OCI-LY3 (cell line): ENCODE measurements at regions not wholly inside any gene's neighbourhood (a gene's known extent, or its start where the extent isn't known, plus 50 kb on each side); places are given as distances from the start of the nearest gene placed in this dataset.

Source experiments
- H2AFZ ChIP-seq: fragments of 200-600, 300-600 bp; shearing (Covaris generic); 2 replicates; pipeline ENCODE4 v1.6.0; 2014; ENCODE audit warnings: antibody characterized with exemption, low read depth, low read length
- H3K27ac ChIP-seq: fragments of 200-600, 300-600 bp; sonication (generic); 2 replicates; pipeline ENCODE4 v1.5.1; 2014; ENCODE audit warnings: mild to moderate bottlenecking, low read length, moderate library complexity, mixed read lengths
- H3K27me3 ChIP-seq: fragments of 200-600, 300-600 bp; sonication (generic); 2 replicates; pipeline ENCODE4 v1.6.1; 2014; ENCODE audit warnings: low read depth, low read length, mixed read lengths
- H3K36me3 ChIP-seq: fragments of 200-600, 300-600 bp; sonication (generic); replicated peaks from 2 replicates; pipeline ENCODE3; 2014; ENCODE audit warnings: low read depth, low read length, mixed read lengths
- H3K4me1 ChIP-seq: fragments of 300-600, 200-600 bp; sonication (generic); 2 replicates; pipeline ENCODE4 v1.6.1; 2014; ENCODE audit warnings: low read length, mixed read lengths
- H3K4me2 ChIP-seq: fragments of 200-600, 300-600 bp; sonication (generic); 2 replicates; pipeline ENCODE4 v1.6.1; 2014; ENCODE audit warnings: low read length, mixed read lengths
- H3K4me3 ChIP-seq: fragments of 300-600, 200-600 bp; sonication (generic); 2 replicates; pipeline ENCODE4 v1.5.1; 2014; ENCODE audit warnings: antibody characterized with exemption, mild to moderate bottlenecking, low read length, moderate library complexity
- H3K79me2 ChIP-seq: fragments of 300-600, 200-600 bp; shearing (Covaris generic); 2 replicates; pipeline ENCODE4 v1.6.1; 2014; ENCODE audit warnings: mild to moderate bottlenecking, low read length, mixed read lengths
- H3K9ac ChIP-seq: fragments of 300-600, 200-600 bp; shearing (Covaris generic); 2 replicates; pipeline ENCODE4 v1.6.0; 2014; ENCODE audit warnings: mild to moderate bottlenecking, low read length, moderate library complexity
- H3K9me3 ChIP-seq: fragments of 200-600, 300-600 bp; shearing (Covaris generic); 2 replicates; pipeline ENCODE4 v1.6.1; 2014; ENCODE audit warnings: low read length, mixed read lengths; ENCODE audit not compliant: insufficient read depth
- H4K20me1 ChIP-seq: fragments of 200-600, 300-600 bp; sonication (generic); 2 replicates; pipeline ENCODE4 v1.6.1; 2016; ENCODE audit warnings: low read length, mixed read lengths; ENCODE audit not compliant: insufficient read depth
- CTCF ChIP-seq: fragments of 200-600, 300-600 bp; sonication (generic); IDR thresholded peaks from 2 replicates; pipeline ENCODE4 v1.5.1; 2014; ENCODE audit warnings: antibody characterized with exemption, low read length, low read depth
- EZH2phosphoT487 ChIP-seq: fragments of 200-600 bp; shearing (Covaris generic); IDR thresholded peaks from 2 replicates; pipeline ENCODE4 v1.6.1; 2018; ENCODE audit warnings: antibody characterized with exemption, mixed run types, low read depth

GRCh38 chr2:871926-872680 lies 78.5 kb upstream of the SNTG2 start:
- Histone ChIP-seq H3K4me3 (no peak overlapping the region), H3K4me1 (no peaks in the 10 kb centered on the region), H3K9ac (no peak overlapping the region), H3K9me3 (no peaks in the 10 kb centered on the region), H2AFZ (no peak overlapping the region), H3K36me3 (no peaks in the 10 kb centered on the region), H3K27ac (no peak overlapping the region), H3K27me3 (peaks cover 9% of the 10 kb centered on the region), H3K4me2 (no peak overlapping the region), H4K20me1 (no peaks in the 10 kb centered on the region), H3K79me2 (no peaks in the 10 kb centered on the region)
- no peak for TF ChIP-seq CTCF
- TF ChIP-seq EZH2phosphoT487, result no peak

- H3K9ac ChIP-seq, result no peak overlapping the region
- TF ChIP-seq CTCF (no peak), EZH2phosphoT487 (no peak)
- no peaks in the 10 kb centered on the region for H3K4me1 ChIP-seq
- no peak overlapping the region for H3K4me2 ChIP-seq
- no peak overlapping the region for H3K4me3 ChIP-seq
- no peaks in the 10 kb centered on the region for H3K79me2 ChIP-seq
- no peaks in the 10 kb centered on the region for H3K9me3 ChIP-seq
- no peak overlapping the region for H3K27ac ChIP-seq
- H3K36me3 ChIP-seq, result no peaks in the 10 kb centered on the region
- H4K20me1 ChIP-seq, result no peaks in the 10 kb centered on the region
- no peak overlapping the region for H2AFZ ChIP-seq
- peaks cover 9% of the 10 kb centered on the region for H3K27me3 ChIP-seq
Observed at GRCh38 chr2:871175-871727, 79.4 kb upstream of the SNTG2 start.

GRCh38 chr2:870426-870825 lies 80.2 kb upstream of the SNTG2 start:
- Histone ChIP-seq H3K4me3 (no peak overlapping the region), H3K27ac (no peak overlapping the region), H3K79me2 (no peaks in the 10 kb centered on the region), H3K4me1 (no peaks in the 10 kb centered on the region), H3K9me3 (no peaks in the 10 kb centered on the region), H4K20me1 (no peaks in the 10 kb centered on the region), H3K27me3 (peaks cover 9% of the 10 kb centered on the region), H3K36me3 (no peaks in the 10 kb centered on the region), H2AFZ (no peak overlapping the region), H3K9ac (no peak overlapping the region), H3K4me2 (no peak overlapping the region)
- no peak for TF ChIP-seq EZH2phosphoT487
- TF ChIP-seq CTCF, result no peak

GRCh38 chr2:869894-870293 lies 80.8 kb upstream of the SNTG2 start:
- Histone ChIP-seq H4K20me1 (no peaks in the 10 kb centered on the region), H3K36me3 (no peaks in the 10 kb centered on the region), H3K27ac (no peak overlapping the region), H3K4me2 (no peak overlapping the region), H3K9ac (no peak overlapping the region), H3K27me3 (peaks cover 9% of the 10 kb centered on the region), H3K4me1 (no peaks in the 10 kb centered on the region), H3K9me3 (no peaks in the 10 kb centered on the region), H3K4me3 (no peak overlapping the region), H3K79me2 (no peaks in the 10 kb centered on the region), H2AFZ (no peak overlapping the region)
- no peak for TF ChIP-seq CTCF
- no peak for TF ChIP-seq EZH2phosphoT487
